WI38 (cell line): ENCODE measurements at regions not wholly inside any gene's neighbourhood (a gene's known extent, or its start where the extent isn't known, plus 50 kb on each side); places are given as distances from the start of the nearest gene placed in this dataset.

ENCODE experiments used
- H3K4me3 ChIP-seq: 2 replicates; pipeline ENCODE4 v1.5.1; 2011; ENCODE audit warnings: low read depth, mild to moderate bottlenecking, control low read depth, low read length
- CTCF ChIP-seq: IDR thresholded peaks from 2 replicates; pipeline ENCODE4 v1.5.1; 2012; ENCODE audit warnings: low read depth, mild to moderate bottlenecking, control low read depth, low read length

DNA sequence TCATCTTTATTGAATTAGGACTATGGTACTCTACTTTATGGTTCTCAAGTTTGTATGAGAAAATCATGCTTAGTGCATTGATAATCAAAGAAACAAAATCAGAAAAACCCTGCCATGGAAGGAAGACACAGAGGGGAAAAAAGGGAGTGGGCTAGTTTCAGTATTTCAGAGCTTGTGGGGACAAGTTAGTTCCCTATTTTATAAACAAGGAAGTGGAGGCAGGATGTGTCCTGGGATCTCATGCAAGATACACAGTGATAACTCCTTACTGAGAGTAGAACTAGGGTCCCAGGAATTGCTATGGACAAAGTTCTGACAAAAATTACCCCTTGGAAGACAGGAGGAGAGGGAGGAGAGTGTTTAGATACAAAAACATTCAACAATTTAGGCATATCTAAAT, 1277.3 kb downstream of the UQCRFS1 start:
- no peak overlapping the region for H3K4me3 ChIP-seq
- no peak for TF ChIP-seq CTCF

- no peak for TF ChIP-seq CTCF
- no peak overlapping the region for H3K4me3 ChIP-seq
Observed at GRCh38 chr19:27929399-27929798, 1283.6 kb downstream of the UQCRFS1 start.

- H3K4me3 ChIP-seq = no peak overlapping the region
- no peak for TF ChIP-seq CTCF
Observed at GRCh38 chr19:27925202-27925601, 1287.7 kb downstream of the UQCRFS1 start.

DNA sequence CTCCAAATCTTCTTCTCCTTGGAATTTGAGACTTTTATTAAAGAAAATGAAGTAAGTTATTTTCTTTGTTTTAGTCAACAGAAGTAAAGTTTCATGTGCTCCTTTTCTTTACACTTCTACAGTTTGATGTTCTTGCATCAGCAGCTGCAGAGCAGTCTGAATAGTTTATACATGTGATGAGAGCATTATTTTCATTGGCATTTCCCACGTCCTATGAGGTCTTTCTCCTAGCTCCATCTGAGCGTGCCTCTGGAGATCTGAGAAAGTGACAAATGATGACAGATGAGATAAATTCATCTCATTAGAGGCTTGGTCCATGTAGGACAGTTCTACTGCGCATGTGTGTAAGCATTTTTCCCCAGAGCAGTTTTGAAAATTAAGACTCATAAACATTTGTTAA, 1290.0 kb downstream of the UQCRFS1 start:
- no peak overlapping the region for H3K4me3 ChIP-seq
- TF ChIP-seq CTCF = no peak

GRCh38 chr19:27920774-27921173, 1292.2 kb downstream of the UQCRFS1 start:
- no peak for TF ChIP-seq CTCF
- H3K4me3 ChIP-seq = no peak overlapping the region

GRCh38 chr19:27918818-27919217, 1294.1 kb downstream of the UQCRFS1 start:
- TF ChIP-seq CTCF = no peak

GRCh38 chr19:27911122-27911898, 1301.6 kb downstream of the UQCRFS1 start:
- no peak for TF ChIP-seq CTCF

More at GRCh38 chr19:27918818-27919217, 1294.1 kb downstream of the UQCRFS1 start:
- no peak overlapping the region for H3K4me3 ChIP-seq

More at GRCh38 chr19:27911122-27911898, 1301.6 kb downstream of the UQCRFS1 start:
- H3K4me3 ChIP-seq = no peak overlapping the region
